LNCAP (cell line): ENCODE measurements at regions not wholly inside any gene's neighbourhood (a gene's known extent, or its start where the extent isn't known, plus 50 kb on each side); places are given as distances from the start of the nearest gene placed in this dataset.
A peak's percentile ranks its signal among the peaks of the same experiment; 100 is the strongest.

Experiments
- CTCF ChIP-seq: fragments of 450-650 bp; IDR thresholded peaks from 2 replicates; pipeline ENCODE4 v1.5.1; 2017; ENCODE audit warnings: mild to moderate bottlenecking

GRCh38 chr6:99151634-99152346, 197.7 kb downstream of the FAXC start:
- TF ChIP-seq CTCF = peak; percentile 89

GRCh38 chr6:99148761-99149160, 200.7 kb downstream of the FAXC start:
- TF ChIP-seq CTCF = no peak

GRCh38 chr6:99148111-99148510, 200.4 kb upstream of the FBXL4 start:
- no peak for TF ChIP-seq CTCF

GRCh38 chr6:99147206-99147605, 199.5 kb upstream of the FBXL4 start:
- no peak for TF ChIP-seq CTCF

- no peak for TF ChIP-seq CTCF
These were observed 199.0 kb upstream of the FBXL4 start for GRCh38 chr6:99146711-99147110.

GRCh38 chr6:99145738-99146137, 198.0 kb upstream of the FBXL4 start:
- TF ChIP-seq CTCF = no peak

- TF ChIP-seq CTCF = no peak
These were observed 195.5 kb upstream of the FBXL4 start for GRCh38 chr6:99143108-99143861.
